ENCODE measurements at regions not wholly inside any gene's neighbourhood (a gene's known extent, or its start where the extent isn't known, plus 50 kb on each side); places are given as distances from the start of the nearest gene placed in this dataset.

DNA sequence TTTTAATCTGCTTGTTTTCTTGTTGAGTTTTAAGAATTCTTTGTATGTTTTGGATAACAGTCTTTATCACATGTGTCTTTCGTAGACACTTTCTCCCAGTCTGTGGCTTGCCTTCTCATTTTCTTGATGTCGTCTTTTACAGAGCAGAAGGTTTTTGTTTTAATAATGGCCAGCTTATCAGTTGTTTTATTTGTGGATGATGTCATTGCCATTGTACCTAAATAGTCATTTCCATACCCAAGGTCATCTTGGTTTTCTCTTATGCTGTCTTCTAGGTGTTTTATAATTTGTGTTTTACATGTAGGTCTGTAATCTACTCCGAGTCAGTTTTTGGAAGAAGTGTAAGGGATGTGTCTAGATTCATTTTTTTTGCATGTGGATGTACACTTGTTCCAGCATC, 159.6 kb upstream of the NUDT6 start:
- TF ChIP-seq NFRKB (IDR thresholded peaks at IDR 0.05) (no peak), ARNT (IDR thresholded peaks at IDR 0.05) (no peak), BHLHE40 (IDR thresholded peaks at IDR 0.05; ENCODE audit: borderline replicate concordance) (no peak), FOXM1 (IDR thresholded peaks at IDR 0.05; ENCODE audit: borderline replicate concordance) (no peak), ZNF384 (IDR thresholded peaks at IDR 0.05) (no peak), FOXA1 (IDR thresholded peaks at IDR 0.05) (no peak), TARDBP (IDR thresholded peaks at IDR 0.05) (no peak), L3MBTL2 (conservative IDR thresholded peaks at IDR 0.05) (no peak)
- TF ChIP-seq, protein P1, sequence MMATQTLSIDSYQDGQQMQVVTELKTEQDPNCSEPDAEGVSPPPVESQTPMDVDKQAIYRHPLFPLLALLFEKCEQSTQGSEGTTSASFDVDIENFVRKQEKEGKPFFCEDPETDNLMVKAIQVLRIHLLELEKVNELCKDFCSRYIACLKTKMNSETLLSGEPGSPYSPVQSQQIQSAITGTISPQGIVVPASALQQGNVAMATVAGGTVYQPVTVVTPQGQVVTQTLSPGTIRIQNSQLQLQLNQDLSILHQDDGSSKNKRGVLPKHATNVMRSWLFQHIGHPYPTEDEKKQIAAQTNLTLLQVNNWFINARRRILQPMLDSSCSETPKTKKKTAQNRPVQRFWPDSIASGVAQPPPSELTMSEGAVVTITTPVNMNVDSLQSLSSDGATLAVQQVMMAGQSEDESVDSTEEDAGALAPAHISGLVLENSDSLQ (IDR thresholded peaks at IDR 0.05): no peak

Measured in HEK293T (cell line).